H9 (cell line): ENCODE measurements at regions not wholly inside any gene's neighbourhood (a gene's known extent, or its start where the extent isn't known, plus 50 kb on each side); places are given as distances from the start of the nearest gene placed in this dataset.

Source experiments
- DNase-seq: peaks from one replicate; pipeline ENCODE4 v3.0.0-alpha.2; 2017
- H2AFZ ChIP-seq: one replicate; pipeline ENCODE4 v1.6.1; 2013; ENCODE audit warnings: mild to moderate bottlenecking, low read length, control low read depth, moderate library complexity
- H2AK5ac ChIP-seq: 2 replicates; pipeline ENCODE4 v1.6.1; 2013; ENCODE audit warnings: low read length, control low read depth, mixed read lengths; ENCODE audit not compliant: insufficient read length
- H2BK120ac ChIP-seq: one replicate; pipeline ENCODE4 v1.6.1; 2013; ENCODE audit warnings: low read depth, mild to moderate bottlenecking, low read length, control low read depth, inconsistent platforms; ENCODE audit not compliant: poor library complexity, severe bottlenecking
- H2BK12ac ChIP-seq: 2 replicates; pipeline ENCODE4 v1.6.1; 2013; ENCODE audit warnings: low read length, control low read depth, mixed read lengths, low read depth; ENCODE audit not compliant: insufficient read length
- H2BK15ac ChIP-seq: 2 replicates; pipeline ENCODE4 v1.6.1; 2013; ENCODE audit warnings: low read depth, low read length, control low read depth
- H2BK20ac ChIP-seq: one replicate; pipeline ENCODE4 v1.6.1; 2013; ENCODE audit warnings: low read depth, mild to moderate bottlenecking, low read length, control low read depth, inconsistent platforms; ENCODE audit not compliant: poor library complexity, severe bottlenecking
- H2BK5ac ChIP-seq: 2 replicates; pipeline ENCODE4 v1.6.1; 2013; ENCODE audit warnings: low read length, control low read depth, mixed read lengths; ENCODE audit not compliant: insufficient read length
- H3K14ac ChIP-seq: 2 replicates; pipeline ENCODE4 v1.6.1; 2013; ENCODE audit warnings: low read length, control low read depth; ENCODE audit not compliant: insufficient read depth
- H3K18ac ChIP-seq: 2 replicates; pipeline ENCODE4 v1.6.1; 2013; ENCODE audit warnings: low read depth, mild to moderate bottlenecking, mixed read lengths, low read length, control low read depth; ENCODE audit not compliant: insufficient read length
- H3K23ac ChIP-seq: 2 replicates; pipeline ENCODE4 v1.6.1; 2013; ENCODE audit warnings: low read length, control low read depth, mixed read lengths, low read depth; ENCODE audit not compliant: insufficient read length
- H3K23me2 ChIP-seq: 2 replicates; pipeline ENCODE4 v1.6.1; 2013; ENCODE audit warnings: low read depth, mild to moderate bottlenecking, mixed read lengths, low read length, control low read depth; ENCODE audit not compliant: insufficient read length, poor library complexity, severe bottlenecking
- H3K27ac ChIP-seq: 2 replicates; pipeline ENCODE4 v1.5.1; 2013; ENCODE audit warnings: low read length, control low read depth, mixed read lengths, low read depth; ENCODE audit not compliant: insufficient read length
- H3K27me3 ChIP-seq: 2 replicates; pipeline ENCODE4 v1.6.1; 2013; ENCODE audit warnings: low read length, control low read depth, inconsistent platforms; ENCODE audit not compliant: insufficient read depth
- H3K4ac ChIP-seq: 2 replicates; pipeline ENCODE4 v1.6.1; 2013; ENCODE audit warnings: low read depth, mild to moderate bottlenecking, control low read depth, inconsistent platforms, low read length, moderate library complexity
- H3K4me1 ChIP-seq: 2 replicates; pipeline ENCODE4 v1.6.1; 2013; ENCODE audit warnings: low read length, control low read depth, inconsistent platforms; ENCODE audit not compliant: insufficient read depth
- H3K4me2 ChIP-seq: 2 replicates; pipeline ENCODE4 v1.6.1; 2013; ENCODE audit warnings: low read length, control low read depth, mixed read lengths; ENCODE audit not compliant: insufficient read length, insufficient read depth
- H3K56ac ChIP-seq: 2 replicates; pipeline ENCODE4 v1.6.1; 2013; ENCODE audit warnings: low read depth, mild to moderate bottlenecking, mixed read lengths, low read length, control low read depth; ENCODE audit not compliant: insufficient read length
- H3K79me1 ChIP-seq: 2 replicates; pipeline ENCODE4 v1.6.1; 2013; ENCODE audit warnings: low read depth, mild to moderate bottlenecking, moderate library complexity, low read length, control low read depth, inconsistent platforms; ENCODE audit not compliant: insufficient read depth, poor library complexity, severe bottlenecking
- H3K79me2 ChIP-seq: 2 replicates; pipeline ENCODE4 v1.6.1; 2013; ENCODE audit warnings: low read length, control low read depth, inconsistent platforms; ENCODE audit not compliant: insufficient read depth
- H3K9ac ChIP-seq: 2 replicates; pipeline ENCODE4 v1.6.1; 2013; ENCODE audit warnings: low read length, control low read depth, mixed read lengths; ENCODE audit not compliant: insufficient read length; ENCODE audit errors: extremely low read depth
- H3K9me3 ChIP-seq: one replicate; pipeline ENCODE4 v1.6.1; 2013; ENCODE audit warnings: low read depth, low read length, inconsistent platforms; ENCODE audit not compliant: control insufficient read depth
- H3T11ph ChIP-seq: one replicate; pipeline ENCODE4 v1.6.1; 2013; ENCODE audit warnings: mild to moderate bottlenecking, low read length, control low read depth, inconsistent platforms
- H4K20me1 ChIP-seq: one replicate; pipeline ENCODE4 v1.6.1; 2013; ENCODE audit not compliant: control insufficient read depth, insufficient read length, insufficient read depth
- H4K5ac ChIP-seq: 2 replicates; pipeline ENCODE4 v1.6.1; 2013; ENCODE audit warnings: low read depth, mild to moderate bottlenecking, mixed read lengths, low read length, control low read depth; ENCODE audit not compliant: insufficient read length
- H4K8ac ChIP-seq: replicated peaks from 2 replicates; pipeline ENCODE4 v1.6.1; 2013; ENCODE audit warnings: low read length, control low read depth, mixed read lengths, low read depth; ENCODE audit not compliant: insufficient read length
- H4K91ac ChIP-seq: 2 replicates; pipeline ENCODE4 v1.6.1; 2013; ENCODE audit warnings: low read depth, mild to moderate bottlenecking, moderate library complexity, mixed read lengths, low read length, control low read depth; ENCODE audit not compliant: insufficient read length
- H3K27ac Mint-ChIP-seq, 3 experiments: 2 replicates in 2 of 3; 3 replicates in 1 of 3; pipeline ENCODE4 v1.8.0; 2020 to 2021; ENCODE audit warnings: mixed read lengths in 3 of 3, mild to moderate bottlenecking in 1 of 3, moderate library complexity in 1 of 3
- H3K27me3 Mint-ChIP-seq: 2 replicates; pipeline ENCODE4 v1.8.0; 2021; ENCODE audit warnings: low read depth, mild to moderate bottlenecking, moderate library complexity, mixed read lengths
- H3K36me3 Mint-ChIP-seq, 3 experiments: 2 replicates in 2 of 3; 3 replicates in 1 of 3; pipeline ENCODE4 v1.8.0; 2020 to 2021; ENCODE audit warnings: low read depth in 3 of 3, mixed read lengths in 3 of 3; ENCODE audit not compliant: insufficient read depth in 1 of 3
- H3K4me1 Mint-ChIP-seq, 2 experiments: 2 replicates each; pipeline ENCODE4 v1.8.0; 2020; ENCODE audit warnings: mixed read lengths in 2 of 2
- H3K4me3 Mint-ChIP-seq, 2 experiments: 2 replicates in 1 of 2; 3 replicates in 1 of 2; pipeline ENCODE4 v1.8.0; 2020 to 2021; ENCODE audit warnings: mild to moderate bottlenecking in 2 of 2, mixed read lengths in 2 of 2, moderate library complexity in 1 of 2
- H3K9me3 Mint-ChIP-seq, 2 experiments: 2 replicates in 1 of 2; 3 replicates in 1 of 2; pipeline ENCODE4 v1.8.0; 2020; ENCODE audit warnings: mild to moderate bottlenecking in 2 of 2, mixed read lengths in 2 of 2, moderate library complexity in 1 of 2
- CTCF ChIP-seq: fragments of 200-600 bp; sonication (generic); conservative IDR thresholded peaks from 3 replicates; pipeline ENCODE4 v1.8.0; 2021; ENCODE audit warnings: antibody characterized with exemption, mild to moderate bottlenecking
- WGBS: extraction: QIAGEN DNeasy Blood & Tissue Kit; methylation state at CpG from one replicate; pipeline ENCODE4 v1.1.7; 2013; ENCODE audit warnings: missing lambda C conversion rate, low lambda C conversion rate, mixed read lengths; ENCODE audit not compliant: insufficient read length; ENCODE audit errors: extremely low coverage; 5-methylcytosine and 5-hydroxymethylcytosine counted together

GRCh38 chr7:93014410-93014809 is 103.4 kb downstream of the SAMD9 start:
- no peaks in the 10 kb centered on the region for H3K9me3 ChIP-seq
- no peaks in the 10 kb centered on the region for H4K20me1 ChIP-seq
- no peak overlapping the region for H3K23ac ChIP-seq
- H2BK12ac ChIP-seq = no peak overlapping the region
- no peak overlapping the region for H3K27ac ChIP-seq
- DNase-seq = no peak
- no peaks in the 10 kb centered on the region for H3K4me1 ChIP-seq
- no peak overlapping the region for H3K14ac ChIP-seq
- no CpG with 5 or more reads among the region's 1 CpG for WGBS
- H3K23me2 ChIP-seq = no peaks in the 10 kb centered on the region
- no peaks in the 10 kb centered on the region for H3K36me3 Mint-ChIP-seq
- no peak overlapping the region for H2BK15ac ChIP-seq
- no peak overlapping the region for H3K4me2 ChIP-seq
- no peak overlapping the region for H2AFZ ChIP-seq
- no peak overlapping the region for H2BK120ac ChIP-seq
- H3K79me1 ChIP-seq = no peaks in the 10 kb centered on the region
- H2BK5ac ChIP-seq = no peak overlapping the region
- H3K27ac Mint-ChIP-seq = no peak overlapping the region
- H3K4ac ChIP-seq = no peak overlapping the region
- H3K9me3 Mint-ChIP-seq = no peaks in the 10 kb centered on the region
- TF ChIP-seq CTCF = no peak
- H3K79me2 ChIP-seq = no peaks in the 10 kb centered on the region
- H3K27me3 ChIP-seq = no peaks in the 10 kb centered on the region
- H3K27me3 Mint-ChIP-seq = no peaks in the 10 kb centered on the region; the same call in none of the 2 replicates
- no peak overlapping the region for H4K91ac ChIP-seq
- H2AK5ac ChIP-seq = no peak overlapping the region
- peaks cover 16 to 17% of the 10 kb centered on the region in 2 experiments; a peak in 3 of 4 replicates for H3K4me1 Mint-ChIP-seq
- no peak overlapping the region for H2BK20ac ChIP-seq
- no peak overlapping the region for H4K8ac ChIP-seq
- no peak overlapping the region for H3K56ac ChIP-seq
- no peak overlapping the region for H4K5ac ChIP-seq
- no peak overlapping the region for H3K18ac ChIP-seq
- no peak overlapping the region for H3T11ph ChIP-seq
- H3K9ac ChIP-seq = no peak overlapping the region
- H3K4me3 Mint-ChIP-seq = no peak overlapping the region
